Heart left ventricle (tissue), 16 donors: ENCODE measurements at regions not wholly inside any gene's neighbourhood (a gene's known extent, or its start where the extent isn't known, plus 50 kb on each side); places are given as distances from the start of the nearest gene placed in this dataset.
A peak's percentile ranks its signal among the peaks of the same experiment; 100 is the strongest.

Experiments
- ATAC-seq, 4 donors: fragments of 200-7000 bp; cut with Tn5 transposase; one replicate each; pipeline ENCODE4 v1.9.1; 2020 to 2022; ENCODE audit warnings: moderate library complexity in 4 of 4, mild to moderate bottlenecking in 3 of 4, moderate number of reproducible peaks in 1 of 4
- DNase-seq, 5 donors: peaks; one replicate each; pipeline ENCODE4 v3.0.0-alpha.2; 2020
- H3K27ac ChIP-seq, 12 donors: fragments of 200-600 bp; sonication (generic) in 4 of 12; one replicate each; pipeline versions ENCODE4 v1.5.0 to v1.8.0; 2016 to 2022; ENCODE audit warnings: mild to moderate bottlenecking in 2 of 12
- H3K27me3 ChIP-seq, 9 donors: fragments of 200-600 bp; sonication (generic) in 2 of 9; one replicate each; pipeline versions ENCODE4 v1.5.1 to v1.8.0; 2016 to 2022; ENCODE audit warnings: mild to moderate bottlenecking in 3 of 9
- H3K36me3 ChIP-seq, 9 donors: fragments of 200-600 bp; sonication (generic) in 2 of 9; one replicate each; pipeline versions ENCODE4 v1.5.0 to v1.8.0; 2018 to 2022; ENCODE audit warnings: mild to moderate bottlenecking in 2 of 9
- H3K4me1 ChIP-seq, 12 donors: fragments of 200-600 bp; sonication (generic) in 4 of 12; one replicate each; pipeline versions ENCODE4 v1.5.0 to v1.8.0; 2016 to 2022; ENCODE audit warnings: mild to moderate bottlenecking in 3 of 12
- H3K4me3 ChIP-seq, 12 donors: fragments of 200-600 bp; sonication (generic) in 4 of 12; one replicate each; pipeline versions ENCODE4 v1.5.0 to v1.8.0; 2017 to 2022; ENCODE audit warnings: mild to moderate bottlenecking in 9 of 12, moderate library complexity in 4 of 12
- H3K9me3 ChIP-seq, 12 donors: fragments of 200-600 bp; sonication (generic) in 4 of 12; one replicate each; pipeline versions ENCODE4 v1.5.0 to v1.8.0; 2016 to 2022; ENCODE audit warnings: mild to moderate bottlenecking in 1 of 12
- CTCF ChIP-seq, 12 donors: fragments of 200-600 bp; sonication (generic) in 4 of 12; IDR thresholded peaks; one replicate each; pipeline versions ENCODE4 v1.5.0 to v1.8.0; 2018 to 2022; ENCODE audit warnings: antibody characterized with exemption in 12 of 12, mild to moderate bottlenecking in 5 of 12
- POLR2A ChIP-seq, 2 donors: fragments of 450-650 bp; IDR thresholded peaks; one replicate each; pipeline ENCODE4 v1.6.1; 2017; ENCODE audit warnings: antibody characterized with exemption in 2 of 2, mild to moderate bottlenecking in 2 of 2, moderate library complexity in 2 of 2
- WGBS, 4 donors: extraction: QIAGEN DNeasy Blood & Tissue Kit in 2 of 4; methylation state at CpG; one replicate each; pipeline versions ENCODE4 v1.1.5 to v1.1.7; 2013 to 2018; 5-methylcytosine and 5-hydroxymethylcytosine counted together
- intact Hi-C, 10 donors: fragments of 100-400 bp; cut with DNase I; formaldehyde crosslinking; loops; one replicate each; pipeline versions ENCODE4 v1.11.1 to v1.14.2; 2022
- donor health status: ischemic (EF 13 %, LVEDD 7.1; RV severe dilation, severe dysfunction).
- donor health status: healthy with polysubstance abuse.
- donor health status: DM: no; HTN: yes; CAD: no.
- donor health status: DM: no; HTN: no; CAD: no.
- donor health status: ischemic (EF 25% LVEDD 6.9; RV normal size, moderate dysfunction).
- donor health status: ischemic (EF 25% LVEDD 5.7; RV mildly dilated, moderate dysfunction).
- donor health status: healthy.
- donor health status: DM: yes; HTN: yes; CAD: no.
- donor health status: ischemic (EF 35%, LVEDD 5.7; RV mildly dilated, moderate dysfunction).
- donor health status: nonischemic (EF 11% LVEDD 7.7; RV severe dilation, severe dysfunction).
- donor health status: DM: yes; HTN: yes; CAD: no.
- donor health status: PGD.
- donor health status: ischemic (EF 29% LVEDD 5.4; RV normal size, mild dysfunction).
- donor health status: nonischemic (EF 23%, LVEDD 6.1; RV moderate dilation, normal function).

GRCh38 chr7:116425647-116426209, 73.8 kb upstream of the CAV2 start:
- no peak overlapping the region for H3K4me3 ChIP-seq
- WGBS, 4 donors = 68 to 79% (median 76%) methylated on average over 3 of the region's 3 CpGs
- H3K4me1 ChIP-seq = peaks cover 0 to 15% (median 8%) of the 10 kb centered on the region in 12 donors
- ATAC-seq (no peak), DNase-seq (no peak)
- H3K27me3 ChIP-seq = no peaks in the 10 kb centered on the region
- H3K27ac ChIP-seq = peak overlapping the region in 4 of 12 donors; percentile 2 to 31 (median 14)
- no peak for TF ChIP-seq CTCF (IDR thresholded peaks at IDR 0.05)
- TF ChIP-seq POLR2A (IDR thresholded peaks at IDR 0.05) = no peak
- peaks cover 0 to 7% (median 0%) of the 10 kb centered on the region in 12 donors for H3K9me3 ChIP-seq
- intact Hi-C loops = no loop called here
- H3K36me3 ChIP-seq = no peaks in the 10 kb centered on the region

- intact Hi-C loops = no loop called here
- Histone ChIP-seq H3K27ac (peak overlapping the region in 6 of 12 donors; percentile 2 to 44 (median 24)), H3K27me3 (no peaks in the 10 kb centered on the region), H3K4me3 (no peak overlapping the region), H3K36me3 (no peaks in the 10 kb centered on the region), H3K4me1 (peaks cover 0 to 15% (median 8%) of the 10 kb centered on the region in 12 donors), H3K9me3 (peaks cover 0 to 7% (median 0%) of the 10 kb centered on the region in 12 donors)
- ATAC-seq = peak in 3 of 4 donors; percentile 60 to 87 (median 84)
- 51 to 57% (median 52%) methylated on average over 4 of the region's 4 CpGs for WGBS, 4 donors
- DNase-seq = peak in 2 of 5 donors; percentile 33 to 36
- TF ChIP-seq POLR2A (IDR thresholded peaks at IDR 0.05) (no peak), CTCF (IDR thresholded peaks at IDR 0.05) (no peak)
These were observed 72.9 kb upstream of the CAV2 start for GRCh38 chr7:116426428-116427156.

- TF ChIP-seq POLR2A (IDR thresholded peaks at IDR 0.05) (no peak), CTCF (IDR thresholded peaks at IDR 0.05) (no peak)
- intact Hi-C loops = loop anchor here in 4 of 10 donors (10.0 kb wide), 3 partner anchors 155 to 175 kb away; no protein-coding TSS in a partner anchor
- H3K36me3 ChIP-seq = no peaks in the 10 kb centered on the region
- ATAC-seq = peak in 1 of 4 donors; percentile 45
- no peak overlapping the region for H3K27ac ChIP-seq
- 85 to 100% (median 94%) methylated on average over 1 of the region's 1 CpG for WGBS, 4 donors
- H3K4me1 ChIP-seq = peaks cover 0 to 32% (median 10%) of the 10 kb centered on the region in 12 donors
- no peaks in the 10 kb centered on the region for H3K27me3 ChIP-seq
- no peak for DNase-seq
- H3K4me3 ChIP-seq = no peak overlapping the region
- peaks cover 0 to 7% (median 0%) of the 10 kb centered on the region in 12 donors for H3K9me3 ChIP-seq
These were observed 69.4 kb upstream of the CAV2 start for GRCh38 chr7:116429986-116430619.
